HepG2 (cell line): ENCODE measurements at regions not wholly inside any gene's neighbourhood (a gene's known extent, or its start where the extent isn't known, plus 50 kb on each side); places are given as distances from the start of the nearest gene placed in this dataset.

ENCODE experiments used
- ARID3A ChIP-seq: IDR thresholded peaks from 2 replicates; pipeline ENCODE4 v1.6.1; 2012; ENCODE audit warnings: low read depth, low read length, improper control_type of control experiment
- BORCS8-MEF2B ChIP-seq: sonication (generic); formaldehyde crosslinking; IDR thresholded peaks from 2 replicates; pipeline ENCODE4 v1.8.0; 2022; ENCODE audit warnings: mild to moderate bottlenecking, missing genetic modification reagents
- EP300 ChIP-seq, 3 experiments: sonication (generic) in 1 of 3; formaldehyde crosslinking in 1 of 3; IDR thresholded peaks; 2 replicates each; pipeline versions ENCODE4 v1.5.1 to v1.6.1; 2011 to 2020; ENCODE audit warnings: low read depth in 2 of 3, low read length in 2 of 3, borderline replicate concordance in 1 of 3, improper control_type of control experiment in 1 of 3, mild to moderate bottlenecking in 1 of 3, missing genetic modification reagents in 1 of 3, moderate library complexity in 1 of 3
- ESRRA ChIP-seq: sonication (generic); formaldehyde crosslinking; IDR thresholded peaks from 2 replicates; pipeline ENCODE4 v1.5.1; 2020; ENCODE audit warnings: mild to moderate bottlenecking, low read depth, missing genetic modification reagents
- FOXJ3 ChIP-seq: sonication (generic); formaldehyde crosslinking; IDR thresholded peaks from 2 replicates; pipeline ENCODE4 v1.4.0; 2020; ENCODE audit warnings: missing genetic modification reagents, mild to moderate bottlenecking, borderline replicate concordance
- TARDBP ChIP-seq: sonication (generic); formaldehyde crosslinking; IDR thresholded peaks from 2 replicates; pipeline ENCODE4 v1.8.0; 2022; ENCODE audit warnings: mild to moderate bottlenecking, missing genetic modification reagents
- THAP9 ChIP-seq: sonication (generic); formaldehyde crosslinking; IDR thresholded peaks from 2 replicates; pipeline ENCODE4; 2020; ENCODE audit warnings: missing genetic modification reagents, mild to moderate bottlenecking, borderline replicate concordance
- TRIM24 ChIP-seq: sonication (generic); formaldehyde crosslinking; IDR thresholded peaks from 2 replicates; pipeline ENCODE4 v1.8.0; 2022; ENCODE audit warnings: mild to moderate bottlenecking, missing genetic modification reagents
- ZNF3 ChIP-seq: IDR thresholded peaks from 2 replicates; pipeline ENCODE4 v1.7.0; 2017; ENCODE audit warnings: inconsistent platforms
- ZNF510 ChIP-seq: sonication (generic); formaldehyde crosslinking; IDR thresholded peaks from 2 replicates; pipeline ENCODE4 v1.4.0; 2020; ENCODE audit warnings: low read depth, mild to moderate bottlenecking, missing genetic modification reagents

- TF ChIP-seq TARDBP (no peak), FOXJ3 (CRISPR knock-in tag) (no peak), ZNF510 (CRISPR knock-in tag) (no peak), EP300 (IDR thresholded peaks at IDR 0.05; ENCODE audit: low read depth in 2 of 2, low read length in 2 of 2) (no peak), EP300 (CRISPR knock-in tag; IDR thresholded peaks at IDR 0.05; ENCODE audit: borderline replicate concordance) (no peak), ARID3A (no peak), ESRRA (CRISPR knock-in tag) (no peak), BORCS8-MEF2B (no peak), THAP9 (CRISPR knock-in tag) (no peak), TRIM24 (CRISPR knock-in tag) (no peak), ZNF3 (no peak)
Observed at GRCh38 chr14:82359201-82359600, 825.5 kb upstream of the SEL1L start.
